GM10266 (cell line): ENCODE measurements at regions not wholly inside any gene's neighbourhood (a gene's known extent, or its start where the extent isn't known, plus 50 kb on each side); places are given as distances from the start of the nearest gene placed in this dataset.

Source experiments
- DNase-seq: peaks from one replicate; pipeline ENCODE4 v3.0.0; 2012; ENCODE audit errors: extremely low spot score
- TF ChIP-seq, protein P1 (sequence below): IDR thresholded peaks from 2 replicates; pipeline ENCODE4 v1.5.1; 2012; ENCODE audit warnings: mild to moderate bottlenecking, low read depth; ENCODE audit not compliant: control insufficient read depth, insufficient read depth; ENCODE audit errors: missing control alignments

DNA sequence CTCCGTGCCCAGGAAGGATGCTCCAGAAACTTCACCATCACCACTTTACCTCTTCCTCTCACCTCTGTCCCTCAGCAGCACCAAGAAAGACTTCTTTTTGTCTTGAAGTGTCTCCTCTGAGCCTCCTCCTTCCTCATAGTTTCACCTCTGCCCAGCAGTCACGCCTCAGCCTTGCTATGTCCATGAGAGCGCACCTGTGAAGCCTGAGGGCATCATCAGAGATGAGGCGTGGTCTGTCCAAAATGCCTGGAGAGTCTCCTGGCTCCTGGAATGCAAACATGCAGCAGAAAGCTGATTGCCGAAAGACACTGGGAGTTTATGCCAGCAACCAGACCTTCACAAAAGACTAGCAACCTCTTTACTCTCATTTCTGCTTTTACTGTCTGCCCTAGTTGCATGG lies 336.6 kb downstream of the TEX29 start:
- TF ChIP-seq, protein P1, sequence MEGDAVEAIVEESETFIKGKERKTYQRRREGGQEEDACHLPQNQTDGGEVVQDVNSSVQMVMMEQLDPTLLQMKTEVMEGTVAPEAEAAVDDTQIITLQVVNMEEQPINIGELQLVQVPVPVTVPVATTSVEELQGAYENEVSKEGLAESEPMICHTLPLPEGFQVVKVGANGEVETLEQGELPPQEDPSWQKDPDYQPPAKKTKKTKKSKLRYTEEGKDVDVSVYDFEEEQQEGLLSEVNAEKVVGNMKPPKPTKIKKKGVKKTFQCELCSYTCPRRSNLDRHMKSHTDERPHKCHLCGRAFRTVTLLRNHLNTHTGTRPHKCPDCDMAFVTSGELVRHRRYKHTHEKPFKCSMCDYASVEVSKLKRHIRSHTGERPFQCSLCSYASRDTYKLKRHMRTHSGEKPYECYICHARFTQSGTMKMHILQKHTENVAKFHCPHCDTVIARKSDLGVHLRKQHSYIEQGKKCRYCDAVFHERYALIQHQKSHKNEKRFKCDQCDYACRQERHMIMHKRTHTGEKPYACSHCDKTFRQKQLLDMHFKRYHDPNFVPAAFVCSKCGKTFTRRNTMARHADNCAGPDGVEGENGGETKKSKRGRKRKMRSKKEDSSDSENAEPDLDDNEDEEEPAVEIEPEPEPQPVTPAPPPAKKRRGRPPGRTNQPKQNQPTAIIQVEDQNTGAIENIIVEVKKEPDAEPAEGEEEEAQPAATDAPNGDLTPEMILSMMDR: no peak
- DNase-seq: no peak

DNA sequence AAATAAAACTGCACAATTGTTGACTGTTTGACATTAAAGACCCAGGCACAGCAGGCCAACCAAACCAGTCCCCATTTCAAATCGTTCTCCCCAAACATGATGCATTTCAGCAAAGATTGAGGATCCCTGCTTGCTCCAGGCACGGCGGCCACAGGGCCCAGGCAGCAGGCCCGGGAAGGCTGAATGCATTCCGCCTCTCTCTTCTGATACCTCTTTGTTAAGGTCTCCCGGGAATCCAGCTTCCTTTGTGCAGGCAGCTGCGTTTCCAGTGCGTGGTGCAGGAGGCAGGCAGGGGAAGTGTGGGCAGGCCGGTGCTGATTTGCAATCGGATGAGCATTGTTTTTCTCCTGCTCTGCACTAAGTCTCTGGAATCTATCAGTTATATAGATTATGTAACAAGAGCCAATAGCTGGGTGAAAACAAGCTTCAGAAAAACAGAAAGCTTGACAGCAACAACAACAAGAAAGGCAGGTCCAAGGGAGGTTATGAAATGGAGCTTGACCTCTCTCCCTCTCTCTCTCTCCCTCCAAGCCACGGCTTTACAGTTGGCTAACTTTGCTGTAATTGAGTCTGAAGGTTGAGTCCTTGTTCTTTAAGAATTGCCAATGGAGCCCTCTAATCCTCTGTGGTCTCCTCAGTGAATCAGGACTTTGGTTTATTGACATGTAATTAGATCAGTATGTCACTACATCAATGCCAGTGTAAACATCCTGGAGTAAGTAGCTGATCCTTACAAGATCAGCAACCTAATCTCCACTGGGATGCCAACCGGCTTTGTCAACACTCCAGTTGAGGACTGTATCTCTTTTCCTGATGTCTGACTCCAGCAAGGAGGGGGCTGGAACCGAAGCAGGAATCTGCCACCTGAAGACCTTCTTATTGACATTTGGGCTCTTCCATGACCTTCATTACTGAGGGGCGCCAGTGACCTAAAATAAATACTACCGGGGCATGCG lies 338.0 kb downstream of the TEX29 start:
- TF ChIP-seq, protein P1: no peak
- DNase-seq: no peak

DNA sequence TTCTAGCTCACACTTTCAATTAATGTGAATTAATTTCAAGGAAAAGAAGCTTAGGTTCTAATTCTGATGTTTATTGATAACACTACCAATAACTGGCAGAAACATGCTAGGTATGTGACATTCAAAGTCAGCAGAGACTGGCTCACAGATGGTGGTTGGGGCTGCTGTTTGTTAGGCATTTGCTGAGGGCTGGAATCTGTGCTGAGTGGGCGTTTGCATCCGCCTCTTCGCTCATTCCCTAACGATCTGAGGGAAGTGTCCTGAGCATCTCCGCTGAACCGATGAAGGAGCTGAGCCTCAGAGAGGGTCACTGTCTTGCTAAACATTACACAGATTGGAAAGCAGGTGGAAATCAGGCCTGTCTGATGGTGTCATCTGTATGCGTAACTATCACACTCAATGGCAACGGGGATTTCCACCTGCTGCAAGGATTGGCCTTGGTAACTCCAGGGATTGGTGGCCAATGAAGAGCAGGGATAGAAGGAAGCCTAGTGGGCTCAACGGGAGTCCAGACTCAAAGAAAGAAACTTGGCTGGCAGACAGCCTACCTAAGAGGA lies 338.9 kb downstream of the TEX29 start:
- TF ChIP-seq, protein P1: no peak
- DNase-seq: no peak

DNA sequence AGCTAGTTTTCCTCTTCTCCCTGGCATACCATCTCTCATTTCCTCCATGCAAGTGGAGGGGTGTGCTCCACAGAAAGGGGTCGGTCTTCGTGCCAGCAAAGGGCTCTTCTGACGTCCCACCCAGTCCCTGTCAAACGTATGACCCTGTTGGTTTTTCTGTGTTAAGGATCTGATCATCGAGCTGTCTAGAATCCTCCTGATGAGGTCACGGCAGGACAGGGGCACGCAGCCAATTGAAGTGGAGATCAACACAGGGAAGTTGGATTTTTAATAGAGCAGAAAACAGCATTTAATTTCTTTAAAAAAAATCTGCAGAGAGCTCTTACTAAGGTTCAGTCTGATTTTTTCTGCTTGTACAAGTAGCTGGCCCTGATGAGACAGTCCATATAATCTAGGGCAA lies 339.4 kb downstream of the TEX29 start:
- no peak for DNase-seq
- TF ChIP-seq, protein P1: no peak

DNA sequence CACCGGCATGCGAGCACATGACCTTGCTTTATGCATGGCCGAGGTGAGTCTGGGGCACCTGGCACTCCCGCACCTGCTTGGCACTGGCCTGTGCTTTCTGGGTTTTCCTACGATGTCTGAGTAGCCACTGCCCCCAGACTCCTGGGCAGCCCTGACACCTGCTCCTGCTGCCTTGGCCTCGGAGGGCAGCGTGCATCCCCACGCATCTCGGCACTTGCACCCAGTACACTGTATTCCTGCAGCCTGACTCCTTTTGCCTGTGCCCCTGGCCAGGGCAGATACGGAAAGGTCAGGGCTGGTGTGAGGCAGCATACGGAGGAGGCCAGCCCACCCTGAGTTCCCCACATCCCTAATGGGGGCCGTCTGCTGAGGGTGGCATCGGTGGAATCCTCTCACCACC lies 340.6 kb downstream of the TEX29 start:
- no peak for DNase-seq
- TF ChIP-seq, protein P1: no peak

DNA sequence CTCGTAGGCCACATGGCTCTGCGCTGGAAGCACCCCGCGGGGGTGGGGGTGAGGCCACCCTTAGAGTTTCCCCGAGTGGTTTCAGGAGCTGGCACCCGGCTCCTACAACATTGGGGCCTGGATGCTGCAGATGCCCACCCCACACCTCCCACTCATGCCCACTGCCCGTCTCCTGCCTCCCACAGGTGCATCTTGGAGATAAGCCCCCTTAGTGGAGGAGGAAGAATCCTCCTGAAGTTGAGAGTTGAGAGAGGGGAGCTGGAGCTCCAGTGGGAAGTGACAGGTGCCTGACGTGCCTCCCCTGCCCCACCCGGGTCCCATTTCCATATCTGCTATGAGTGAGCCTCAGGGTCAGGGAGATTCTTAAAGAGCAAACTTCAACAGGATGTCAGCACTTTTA lies 341.3 kb downstream of the TEX29 start:
- TF ChIP-seq, protein P1: no peak
- DNase-seq: no peak

DNA sequence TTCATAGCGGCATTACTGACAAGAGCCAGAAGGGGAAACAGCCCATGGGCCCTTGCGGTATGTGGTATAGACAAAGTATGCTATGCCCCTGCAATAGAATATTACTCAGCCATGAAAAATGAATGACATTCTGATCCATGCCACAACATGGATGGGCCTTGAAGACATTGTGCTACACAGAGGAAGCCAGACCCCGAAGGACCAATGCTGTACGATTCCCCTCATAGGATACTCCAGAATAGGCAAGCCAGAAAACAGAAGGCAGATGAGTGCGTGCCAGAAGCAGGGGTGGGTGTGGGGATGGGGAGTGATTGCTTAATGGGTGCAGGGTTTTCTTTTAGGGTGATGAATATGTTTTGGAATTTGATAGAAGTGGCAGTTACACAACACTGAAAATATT lies 342.0 kb downstream of the TEX29 start:
- TF ChIP-seq, protein P1: no peak
- DNase-seq: no peak
